Stimulated activated CD4-positive, alpha-beta T cell treated with anti-CD3 and anti-CD28 coated beads, Interleukin-12 subunit alpha, Interleukin-12 subunit beta, amount 100 ng/mL, for 48 hours (primary cell): ENCODE measurements at regions not wholly inside any gene's neighbourhood (a gene's known extent, or its start where the extent isn't known, plus 50 kb on each side); places are given as distances from the start of the nearest gene placed in this dataset.
"Not testable (repeated sequence)": the region's sequence is repeated elsewhere in the genome, so short reads cannot be mapped to it uniquely, and the experiment has no call there.

Source experiments
- DNase-seq, 3 donors: peaks; one replicate each; pipeline ENCODE4 v3.0.0-alpha.2; 2020; ENCODE audit warnings: low read depth in 2 of 3, low spot score in 1 of 3

DNA sequence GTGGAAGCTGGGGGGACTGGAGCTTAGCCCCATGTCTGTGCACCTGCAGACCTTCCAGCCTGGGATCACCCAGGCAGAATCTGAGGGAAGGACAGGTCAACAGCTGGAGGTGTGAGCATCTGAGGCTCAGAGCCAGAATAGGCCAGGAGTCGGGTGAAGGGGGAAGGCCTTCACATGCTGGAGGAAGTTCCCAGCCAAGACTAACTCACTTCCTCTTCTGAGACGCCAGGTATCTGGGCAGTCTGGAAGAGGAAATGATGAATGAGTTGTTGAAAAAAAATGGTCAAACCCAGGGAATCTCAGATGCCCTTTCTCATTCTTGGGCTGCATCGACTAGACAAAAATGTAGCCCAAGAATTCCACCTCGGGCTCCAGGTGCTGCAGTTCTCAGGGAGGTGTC is 73.6 kb upstream of the TIAM2 start:
- DNase-seq: no peak

- DNase-seq: no peak
Observed at GRCh38 chr6:154923199-154923869, 71.8 kb upstream of the TIAM2 start.

DNA sequence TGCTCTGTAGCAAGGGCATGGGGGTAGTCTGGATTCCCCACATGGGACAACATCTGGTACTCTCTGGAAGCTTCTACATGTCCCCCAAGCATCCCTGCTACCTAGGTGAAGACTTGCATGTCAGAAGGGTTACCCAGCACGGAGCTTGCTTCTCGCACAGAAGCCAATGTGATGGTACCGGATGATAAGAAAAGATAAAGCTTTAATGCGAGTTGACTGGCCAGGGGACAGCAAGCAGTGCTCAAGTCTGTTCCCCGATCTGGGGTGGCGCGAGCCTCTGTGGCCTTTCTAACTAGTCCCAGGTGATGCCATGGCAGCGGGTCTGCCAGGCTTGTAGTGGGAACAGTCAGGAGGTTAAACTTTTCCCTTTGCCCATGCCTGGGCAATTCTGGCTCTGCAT is 70.0 kb upstream of the TIAM2 start:
- DNase-seq: no peak

- DNase-seq: no peak
Observed at GRCh38 chr6:154926366-154926765, 68.7 kb upstream of the TIAM2 start.

DNA sequence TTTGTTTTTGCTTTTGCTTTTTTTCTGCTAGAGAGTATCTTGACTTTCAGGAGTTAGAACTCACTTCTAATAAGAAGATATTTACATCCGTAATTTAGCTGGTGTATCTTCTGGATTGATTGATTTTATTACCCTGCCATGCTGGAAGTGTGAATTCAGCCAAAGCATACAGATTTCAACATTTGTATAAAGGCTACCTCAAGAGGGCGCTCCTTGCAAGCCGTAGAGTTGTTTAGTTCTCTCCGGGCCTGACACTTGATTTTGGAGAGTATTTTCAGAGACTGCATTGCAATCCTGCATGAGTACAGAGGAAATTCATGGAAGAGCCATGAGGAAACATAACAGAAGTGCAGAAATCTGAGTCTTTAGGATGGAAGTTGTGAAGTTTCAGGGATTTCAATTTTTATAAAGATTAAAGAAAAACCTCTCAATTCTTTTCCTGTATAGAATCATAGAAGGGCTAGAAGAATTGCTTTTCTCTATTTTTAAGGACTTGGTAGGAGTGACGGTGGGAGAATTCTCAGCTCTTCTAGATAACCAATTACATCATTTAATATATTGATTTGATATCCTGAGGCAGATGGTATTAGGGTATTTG is 66.7 kb upstream of the TIAM2 start:
- peak; percentile 47 to 87 (median 51) for DNase-seq

GRCh38 chr6:154930451-154930851 is 64.7 kb upstream of the TIAM2 start:
- no peak for DNase-seq

DNA sequence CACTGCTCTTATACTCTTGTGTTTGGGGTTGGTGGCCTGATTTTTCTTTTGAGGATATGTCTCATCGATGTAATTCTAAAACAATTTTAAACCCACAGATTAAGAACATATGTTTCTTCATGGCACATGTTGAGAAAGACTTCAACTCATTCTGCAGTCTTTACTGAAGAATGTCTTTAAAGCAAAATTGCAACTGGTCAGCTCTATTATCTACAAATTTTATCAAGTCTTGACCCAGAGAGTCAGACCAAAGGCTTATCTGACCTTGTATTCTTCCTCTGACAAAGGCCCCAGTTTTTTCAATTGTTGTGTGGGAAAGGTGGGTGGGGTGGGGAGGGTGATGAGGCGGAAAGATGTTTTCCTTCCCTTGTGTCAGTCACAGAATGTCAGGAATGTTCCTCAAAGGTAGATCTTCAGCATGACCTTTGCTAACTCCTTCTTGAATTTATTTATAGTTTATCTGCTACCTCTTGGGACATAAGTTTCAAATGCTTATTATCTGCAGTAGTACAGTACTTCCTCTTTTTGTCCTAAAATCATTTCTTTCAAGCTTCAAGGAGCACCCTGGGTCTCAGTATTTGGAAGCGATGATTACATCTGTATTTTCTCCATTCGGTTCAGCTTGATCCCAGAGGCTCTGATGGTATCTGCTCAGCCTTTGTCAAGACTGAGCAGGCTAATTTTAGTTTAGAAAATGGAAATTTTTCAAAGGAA is 63.2 kb upstream of the TIAM2 start:
- no peak for DNase-seq

DNA sequence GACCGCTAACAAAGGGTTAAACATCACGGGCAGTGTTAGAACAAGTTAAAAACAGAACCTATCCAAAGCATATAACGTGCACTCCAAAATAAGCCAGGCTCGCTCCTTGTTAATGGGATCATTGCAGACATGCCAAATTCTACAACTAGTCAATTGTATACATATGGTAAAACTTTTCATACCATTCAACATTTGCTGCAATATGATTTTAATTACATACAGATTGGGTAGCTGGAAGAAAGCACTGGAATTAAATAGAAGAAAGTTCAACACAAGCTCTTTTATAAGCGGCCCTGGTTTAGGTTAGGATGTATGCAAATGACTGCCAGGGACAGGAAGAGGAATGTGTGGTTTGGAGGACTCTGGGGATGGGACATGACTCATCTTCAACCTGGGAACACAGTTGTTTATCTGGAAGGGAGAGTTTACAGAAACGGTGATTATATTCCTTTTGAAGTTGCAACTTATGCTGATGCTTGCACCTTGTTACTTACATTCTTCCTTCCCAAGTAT is 62.5 kb upstream of the TIAM2 start:
- DNase-seq: no peak

DNA sequence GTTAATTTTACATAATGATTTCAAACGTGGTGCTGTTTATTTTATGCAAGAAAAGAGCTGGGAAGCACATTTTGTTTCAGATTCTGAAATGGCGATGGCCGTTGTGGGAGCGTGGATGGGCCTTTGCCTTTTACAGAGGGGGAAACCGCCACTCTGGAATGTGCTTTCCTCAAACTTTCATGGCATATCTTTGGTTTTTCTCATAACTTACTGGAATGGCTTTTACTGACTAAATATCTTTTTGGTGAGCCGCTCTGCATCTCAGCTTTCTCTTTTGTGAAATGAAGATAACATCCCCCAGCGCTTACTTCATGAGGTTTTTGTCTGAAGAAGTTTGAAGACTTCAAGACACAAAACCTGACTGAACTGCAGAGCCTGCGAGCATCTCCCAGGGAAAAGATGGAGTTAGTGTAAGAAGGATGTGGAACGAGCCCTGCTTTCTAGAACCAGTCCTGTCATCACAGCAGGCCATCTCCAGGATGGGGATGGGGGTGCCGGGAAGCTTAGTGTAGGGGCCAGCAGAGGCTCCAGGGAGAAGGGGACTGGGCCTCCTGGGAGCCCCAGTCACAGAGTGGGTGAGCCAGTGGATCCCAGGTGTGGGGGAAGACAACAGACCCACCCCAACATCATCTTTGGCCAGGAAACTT is 61.8 kb upstream of the TIAM2 start:
- no peak for DNase-seq

- no peak for DNase-seq
Observed at GRCh38 chr6:154937306-154938220, 57.6 kb upstream of the TIAM2 start.

DNA sequence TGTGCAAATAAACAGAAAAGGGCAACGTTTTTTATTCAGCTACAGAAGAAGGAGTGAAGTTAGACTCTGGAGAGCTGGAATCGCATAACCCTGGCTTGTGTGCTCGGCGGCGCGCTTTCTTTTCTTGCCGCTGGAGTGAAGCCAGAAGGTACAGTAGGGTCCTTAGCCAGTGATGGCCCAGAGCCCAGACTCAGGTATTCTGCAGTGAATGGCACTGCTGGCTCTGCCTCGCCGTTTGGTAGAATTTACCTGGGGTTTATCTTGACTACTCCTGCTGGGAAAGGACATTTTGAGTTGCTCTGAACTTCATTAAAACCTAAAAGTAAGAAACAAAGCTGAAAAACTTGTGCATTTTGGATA is 56.9 kb upstream of the TIAM2 start:
- DNase-seq: no peak

- not testable (repeated sequence) for DNase-seq
Observed at GRCh38 chr6:154938727-154939285, 56.3 kb upstream of the TIAM2 start.

GRCh38 chr6:154942770-154943169 is 52.3 kb upstream of the TIAM2 start:
- DNase-seq: no peak

- DNase-seq: no peak
Observed at GRCh38 chr6:154945271-154945890, 49.7 kb upstream of the TIAM2 start.
